Rectal smooth muscle tissue (tissue), 1 donor: ENCODE measurements at regions not wholly inside any gene's neighbourhood (a gene's known extent, or its start where the extent isn't known, plus 50 kb on each side); places are given as distances from the start of the nearest gene placed in this dataset.
"Not testable (repeated sequence)": the region's sequence is repeated elsewhere in the genome, so short reads cannot be mapped to it uniquely, and the experiment has no call there.

Experiments
- H3K27ac ChIP-seq: one replicate; pipeline ENCODE4 v1.7.0; 2013; ENCODE audit warnings: low read depth, low read length, inconsistent platforms
- H3K27me3 ChIP-seq: one replicate; pipeline ENCODE4 v1.7.0; 2013; ENCODE audit warnings: low read length; ENCODE audit not compliant: control insufficient read depth, insufficient read depth
- H3K36me3 ChIP-seq: one replicate; pipeline ENCODE4 v1.7.0; 2013; ENCODE audit warnings: low read length; ENCODE audit not compliant: control insufficient read depth, insufficient read depth
- H3K4me1 ChIP-seq: one replicate; pipeline ENCODE4 v1.7.0; 2013; ENCODE audit warnings: low read length; ENCODE audit not compliant: control insufficient read depth, insufficient read depth
- H3K4me3 ChIP-seq: one replicate; pipeline ENCODE4 v1.7.0; 2013; ENCODE audit warnings: low read length
- H3K9ac ChIP-seq: one replicate; pipeline ENCODE4 v1.7.0; 2013; ENCODE audit warnings: low read length

DNA sequence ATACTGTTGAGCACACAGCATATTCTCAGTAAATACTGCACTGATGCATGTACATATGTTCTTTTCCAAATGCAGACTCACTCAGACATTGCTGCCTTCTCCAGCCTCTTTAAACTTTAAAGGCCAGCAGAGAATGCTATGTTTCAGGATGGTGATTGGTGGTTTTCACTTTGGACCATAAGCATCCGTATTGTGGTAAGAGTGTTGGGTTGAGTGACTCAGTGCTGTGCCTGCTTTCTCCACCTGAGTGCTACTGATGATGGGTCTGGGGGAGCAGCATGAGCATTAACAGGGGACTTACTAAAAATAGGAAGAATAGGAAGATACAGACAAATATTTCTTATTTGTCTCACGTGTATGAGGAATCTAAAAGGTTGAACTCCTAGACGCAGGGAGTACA, 56.3 kb upstream of the ZNF92 start:
- Histone ChIP-seq H3K4me3 (no peak overlapping the region), H3K36me3 (no peaks in the 10 kb centered on the region), H3K9ac (no peak overlapping the region), H3K27me3 (no peaks in the 10 kb centered on the region), H3K27ac (no peak overlapping the region), H3K4me1 (no peaks in the 10 kb centered on the region)

GRCh38 chr7:65310761-65311160, 62.9 kb upstream of the ZNF92 start:
- Histone ChIP-seq H3K4me3 (no peak overlapping the region), H3K36me3 (no peaks in the 10 kb centered on the region), H3K27ac (no peak overlapping the region), H3K27me3 (no peaks in the 10 kb centered on the region), H3K9ac (no peak overlapping the region), H3K4me1 (no peaks in the 10 kb centered on the region)

- Histone ChIP-seq H3K27me3 (no peaks in the 10 kb centered on the region), H3K36me3 (no peaks in the 10 kb centered on the region), H3K27ac (no peak overlapping the region), H3K9ac (no peak overlapping the region), H3K4me3 (no peak overlapping the region), H3K4me1 (no peaks in the 10 kb centered on the region)
These were observed 65.4 kb upstream of the ZNF92 start for GRCh38 chr7:65308300-65308678.

DNA sequence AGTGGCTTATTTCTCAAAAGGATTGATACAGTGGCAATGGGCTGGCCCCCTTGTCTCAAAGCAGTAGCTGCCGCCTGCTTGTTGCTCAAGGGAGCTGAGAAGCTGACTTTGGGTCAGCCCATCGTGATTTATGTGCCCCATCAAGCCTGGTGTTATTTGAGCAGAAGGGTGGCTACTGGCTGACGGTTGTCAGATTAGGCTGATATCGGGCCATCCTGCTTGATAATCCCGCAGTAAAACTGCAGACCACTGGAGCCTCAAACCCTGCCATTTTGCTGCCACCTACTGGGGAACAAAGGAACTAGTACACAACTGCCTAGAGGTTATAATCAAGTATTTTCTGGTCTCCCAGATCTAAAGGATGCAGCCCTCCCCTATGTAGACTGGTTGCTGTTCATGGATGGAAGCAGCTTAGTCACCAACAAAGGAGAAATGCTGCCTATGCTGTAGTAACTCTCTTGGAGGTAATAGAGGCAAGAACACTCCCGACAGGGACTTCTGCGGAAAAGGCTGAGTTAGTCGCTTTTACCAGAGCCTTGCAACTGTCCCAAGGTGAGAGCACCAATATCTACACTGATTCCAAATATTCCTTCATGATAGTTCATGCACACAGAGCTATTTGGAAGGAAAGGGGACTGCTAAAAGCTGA, 65.9 kb upstream of the ZNF92 start:
- no peak overlapping the region for H3K27ac ChIP-seq
- H3K4me1 ChIP-seq: no peaks in the 10 kb centered on the region
- H3K9ac ChIP-seq: no peak overlapping the region
- H3K36me3 ChIP-seq: no peaks in the 10 kb centered on the region
- H3K27me3 ChIP-seq: no peaks in the 10 kb centered on the region
- H3K4me3 ChIP-seq: no peak overlapping the region

- Histone ChIP-seq H3K4me1 (no peaks in the 10 kb centered on the region), H3K36me3 (no peaks in the 10 kb centered on the region), H3K9ac (no peak overlapping the region), H3K27me3 (no peaks in the 10 kb centered on the region), H3K27ac (no peak overlapping the region), H3K4me3 (no peak overlapping the region)
These were observed 69.5 kb upstream of the ZNF92 start for GRCh38 chr7:65304175-65304574.

- no peak overlapping the region for H3K4me3 ChIP-seq
- H3K9ac ChIP-seq: no peak overlapping the region
- H3K27me3 ChIP-seq: no peaks in the 10 kb centered on the region
- H3K27ac ChIP-seq: no peak overlapping the region
- H3K4me1 ChIP-seq: no peaks in the 10 kb centered on the region
- no peaks in the 10 kb centered on the region for H3K36me3 ChIP-seq
These were observed 70.8 kb upstream of the ZNF92 start for GRCh38 chr7:65302883-65303282.

DNA sequence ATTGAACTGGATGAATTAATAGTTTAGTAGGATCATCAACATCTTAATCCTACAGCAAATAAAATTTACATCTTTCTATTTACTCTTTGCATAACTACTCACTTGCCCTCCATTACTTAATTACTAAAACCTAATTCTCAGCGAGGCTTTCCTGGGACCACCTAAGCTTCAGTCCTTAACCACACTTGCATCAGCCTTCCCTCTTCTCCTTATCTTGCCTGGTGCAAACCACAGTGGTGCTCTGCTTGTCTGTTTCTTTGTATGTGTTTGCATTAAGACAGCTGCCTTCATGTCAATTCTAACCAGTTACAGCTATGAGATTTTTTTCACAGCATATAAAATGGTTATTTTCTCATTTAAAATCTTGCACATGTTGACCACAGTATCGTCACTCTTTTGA, 72.6 kb upstream of the ZNF92 start:
- no peak overlapping the region for H3K27ac ChIP-seq
- no peak overlapping the region for H3K9ac ChIP-seq
- no peaks in the 10 kb centered on the region for H3K27me3 ChIP-seq
- H3K4me1 ChIP-seq: no peaks in the 10 kb centered on the region
- H3K4me3 ChIP-seq: no peak overlapping the region
- H3K36me3 ChIP-seq: no peaks in the 10 kb centered on the region

DNA sequence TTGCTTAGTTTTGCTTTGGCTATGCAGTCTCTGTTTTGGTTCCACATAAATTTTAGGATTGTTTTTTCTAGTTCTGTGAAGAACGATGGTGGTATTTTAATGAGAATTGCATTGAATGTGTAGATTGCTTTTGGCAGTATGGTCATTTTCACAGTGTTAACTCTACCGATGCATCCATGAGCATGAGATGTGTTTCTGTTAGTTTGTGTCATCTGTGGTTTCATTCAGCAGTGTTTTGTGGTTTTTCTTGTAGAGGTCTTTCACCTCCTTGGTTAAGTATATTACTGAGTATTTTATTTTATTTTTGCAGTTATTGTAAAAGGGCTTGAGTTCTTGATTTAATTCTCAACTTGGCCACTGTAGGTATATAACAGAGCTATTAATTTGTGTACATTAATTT, 78.2 kb upstream of the ZNF92 start:
- Histone ChIP-seq H3K36me3 (no peaks in the 10 kb centered on the region), H3K9ac (no peak overlapping the region), H3K4me1 (no peaks in the 10 kb centered on the region), H3K27me3 (no peaks in the 10 kb centered on the region), H3K4me3 (no peak overlapping the region), H3K27ac (no peak overlapping the region)

- H3K36me3 ChIP-seq, H3K9ac ChIP-seq, H3K27me3 ChIP-seq, H3K27ac ChIP-seq, H3K4me1 ChIP-seq, H3K4me3 ChIP-seq: not testable (repeated sequence)
These were observed 83.3 kb upstream of the ZNF92 start for GRCh38 chr7:65290340-65290739.

DNA sequence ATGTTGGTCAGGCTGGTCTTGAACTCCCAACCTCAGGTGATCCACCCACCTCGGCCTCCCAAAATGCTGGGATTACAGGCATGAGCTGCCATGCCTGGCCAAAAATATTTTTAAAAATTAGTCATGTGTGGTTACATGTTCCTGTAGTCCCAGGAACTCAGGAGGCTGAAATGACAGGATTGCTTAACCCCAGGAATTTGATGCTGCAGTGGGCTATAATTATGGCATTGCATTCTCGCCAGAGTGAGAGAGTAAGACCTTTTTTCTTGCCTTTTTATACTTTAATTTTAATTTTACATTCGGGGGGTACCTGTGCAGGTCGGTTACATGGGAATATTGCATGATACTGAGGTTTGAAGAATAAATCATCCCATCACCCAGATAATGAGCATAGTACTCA, 86.6 kb upstream of the ZNF92 start:
- no peak overlapping the region for H3K9ac ChIP-seq
- H3K27ac ChIP-seq: no peak overlapping the region
- no peaks in the 10 kb centered on the region for H3K36me3 ChIP-seq
- H3K27me3 ChIP-seq: no peaks in the 10 kb centered on the region
- no peak overlapping the region for H3K4me3 ChIP-seq
- H3K4me1 ChIP-seq: no peaks in the 10 kb centered on the region

- no peaks in the 10 kb centered on the region for H3K4me1 ChIP-seq
- H3K4me3 ChIP-seq: no peak overlapping the region
- no peaks in the 10 kb centered on the region for H3K27me3 ChIP-seq
- no peak overlapping the region for H3K9ac ChIP-seq
- H3K36me3 ChIP-seq: no peaks in the 10 kb centered on the region
- no peak overlapping the region for H3K27ac ChIP-seq
These were observed 87.5 kb upstream of the ZNF92 start for GRCh38 chr7:65285906-65286864.

- not testable (repeated sequence) for H3K27me3 ChIP-seq, H3K9ac ChIP-seq, H3K4me1 ChIP-seq, H3K36me3 ChIP-seq, H3K4me3 ChIP-seq, H3K27ac ChIP-seq
These were observed 88.4 kb upstream of the ZNF92 start for GRCh38 chr7:65285241-65285640.

DNA sequence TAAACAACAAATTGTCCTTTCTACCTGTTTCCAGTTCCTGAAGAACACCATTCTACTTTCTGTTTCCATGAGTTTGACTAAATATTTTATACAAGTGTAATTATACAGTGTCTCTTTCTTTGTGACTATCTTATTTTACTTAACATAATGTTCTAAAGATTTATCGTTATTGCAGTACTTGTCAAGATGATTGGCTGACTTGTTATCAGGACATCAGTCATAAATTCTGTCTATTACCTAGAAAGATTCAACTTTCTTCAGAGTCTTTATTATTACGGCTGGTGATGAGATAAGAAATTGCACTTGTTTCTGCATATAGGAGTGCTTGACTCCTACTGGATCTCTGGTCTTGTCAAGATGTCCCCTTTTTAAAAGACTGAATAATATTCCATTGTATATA, 93.9 kb upstream of the ZNF92 start:
- Histone ChIP-seq H3K4me3 (no peak overlapping the region), H3K36me3 (no peaks in the 10 kb centered on the region), H3K27me3 (no peaks in the 10 kb centered on the region), H3K4me1 (no peaks in the 10 kb centered on the region), H3K27ac (no peak overlapping the region), H3K9ac (no peak overlapping the region)
